HUES48 (cell line): ENCODE measurements at regions not wholly inside any gene's neighbourhood (a gene's known extent, or its start where the extent isn't known, plus 50 kb on each side); places are given as distances from the start of the nearest gene placed in this dataset.

Source experiments
- H3K27ac ChIP-seq: one replicate; pipeline ENCODE4 v1.7.0; 2013; ENCODE audit warnings: low read depth, low read length, inconsistent platforms
- H3K27me3 ChIP-seq: 2 replicates; pipeline ENCODE4 v1.6.1; 2013; ENCODE audit warnings: mild to moderate bottlenecking, low read length; ENCODE audit not compliant: control insufficient read depth, insufficient read depth
- H3K36me3 ChIP-seq: 2 replicates; pipeline ENCODE4 v1.6.1; 2013; ENCODE audit warnings: low read length; ENCODE audit not compliant: control insufficient read depth, insufficient read depth
- H3K4me1 ChIP-seq: 2 replicates; pipeline ENCODE4 v1.6.1; 2013; ENCODE audit warnings: mild to moderate bottlenecking, low read length; ENCODE audit not compliant: control insufficient read depth, insufficient read depth
- H3K4me3 ChIP-seq: 2 replicates; pipeline ENCODE4 v1.5.1; 2013; ENCODE audit warnings: mild to moderate bottlenecking, low read depth, low read length
- H3K9ac ChIP-seq: 2 replicates; pipeline ENCODE4 v1.6.1; 2013; ENCODE audit warnings: mild to moderate bottlenecking, low read depth, low read length, moderate library complexity
- H3K9me3 ChIP-seq: 2 replicates; pipeline ENCODE4 v1.6.1; 2013; ENCODE audit warnings: low read length; ENCODE audit not compliant: control insufficient read depth, insufficient read depth

GRCh38 chr7:121449735-121450240 lies 53.7 kb upstream of the FAM3C start:
- H3K4me3 ChIP-seq, result no peak overlapping the region
- H3K9me3 ChIP-seq, result no peaks in the 10 kb centered on the region
- H3K36me3 ChIP-seq, result no peaks in the 10 kb centered on the region
- H3K9ac ChIP-seq, result no peak overlapping the region
- H3K27me3 ChIP-seq, result no peaks in the 10 kb centered on the region
- H3K27ac ChIP-seq, result no peak overlapping the region
- H3K4me1 ChIP-seq, result no peaks in the 10 kb centered on the region

GRCh38 chr7:121449329-121449728 lies 53.2 kb upstream of the FAM3C start:
- Histone ChIP-seq H3K4me3 (no peak overlapping the region), H3K4me1 (no peaks in the 10 kb centered on the region), H3K9ac (no peak overlapping the region), H3K27ac (no peak overlapping the region), H3K36me3 (no peaks in the 10 kb centered on the region), H3K9me3 (no peaks in the 10 kb centered on the region), H3K27me3 (no peaks in the 10 kb centered on the region)

GRCh38 chr7:121448429-121448828 lies 52.3 kb upstream of the FAM3C start:
- Histone ChIP-seq H3K27ac (no peak overlapping the region), H3K9me3 (no peaks in the 10 kb centered on the region), H3K4me1 (no peaks in the 10 kb centered on the region), H3K27me3 (no peaks in the 10 kb centered on the region), H3K9ac (no peak overlapping the region), H3K4me3 (no peak overlapping the region), H3K36me3 (no peaks in the 10 kb centered on the region)

- Histone ChIP-seq H3K9ac (no peak overlapping the region), H3K4me3 (no peak overlapping the region), H3K27ac (no peak overlapping the region)
Observed at GRCh38 chr7:121447911-121448300, 51.8 kb upstream of the FAM3C start.

GRCh38 chr7:121447243-121447910 lies 51.3 kb upstream of the FAM3C start:
- H3K4me1 ChIP-seq, result no peaks in the 10 kb centered on the region
- no peak overlapping the region for H3K4me3 ChIP-seq
- H3K9me3 ChIP-seq, result no peaks in the 10 kb centered on the region
- no peaks in the 10 kb centered on the region for H3K36me3 ChIP-seq
- H3K27ac ChIP-seq, result no peak overlapping the region
- H3K27me3 ChIP-seq, result no peaks in the 10 kb centered on the region
- H3K9ac ChIP-seq, result no peak overlapping the region

More at GRCh38 chr7:121447911-121448300, 51.8 kb upstream of the FAM3C start:
- Histone ChIP-seq H3K9me3 (no peaks in the 10 kb centered on the region), H3K27me3 (no peaks in the 10 kb centered on the region), H3K4me1 (no peaks in the 10 kb centered on the region), H3K36me3 (no peaks in the 10 kb centered on the region)

- Histone ChIP-seq H3K9me3 (no peaks in the 10 kb centered on the region), H3K4me1 (no peaks in the 10 kb centered on the region), H3K9ac (no peak overlapping the region), H3K4me3 (no peak overlapping the region), H3K36me3 (no peaks in the 10 kb centered on the region), H3K27me3 (no peaks in the 10 kb centered on the region), H3K27ac (no peak overlapping the region)
Observed at GRCh38 chr7:121446526-121446925, 50.4 kb upstream of the FAM3C start.
